D341Med (cell line): ENCODE measurements at regions not wholly inside any gene's neighbourhood (a gene's known extent, or its start where the extent isn't known, plus 50 kb on each side); places are given as distances from the start of the nearest gene placed in this dataset.
"Not testable (repeated sequence)": the region's sequence is repeated elsewhere in the genome, so short reads cannot be mapped to it uniquely, and the experiment has no call there.

Experiments
- DNase-seq: peaks from one replicate; pipeline ENCODE4 v3.0.0; 2012; ENCODE audit warnings: low spot score

- DNase-seq = no peak
Measured at GRCh38 chrX:7385131-7385530, 237.2 kb upstream of the PUDP start.

- no peak for DNase-seq
Measured at GRCh38 chrX:7378406-7378805, 230.5 kb upstream of the PUDP start.

GRCh38 chrX:7372825-7373525 lies 225.0 kb upstream of the PUDP start:
- DNase-seq = no peak

GRCh38 chrX:7362111-7362510 lies 214.2 kb upstream of the PUDP start:
- no peak for DNase-seq

- DNase-seq = no peak
Measured at GRCh38 chrX:7351926-7352325, 204.0 kb upstream of the PUDP start.

- DNase-seq = no peak
Measured at GRCh38 chrX:7347465-7347864, 199.5 kb upstream of the PUDP start.

GRCh38 chrX:7346021-7346420 lies 198.1 kb upstream of the PUDP start:
- no peak for DNase-seq

GRCh38 chrX:7343181-7343580 lies 195.2 kb upstream of the PUDP start:
- no peak for DNase-seq

- DNase-seq = not testable (repeated sequence)
Measured at GRCh38 chrX:7335816-7336362, 187.9 kb upstream of the PUDP start.

- no peak for DNase-seq
Measured at GRCh38 chrX:7334253-7334935, 186.4 kb upstream of the PUDP start.

- DNase-seq = no peak
Measured at GRCh38 chrX:7330971-7331746, 183.2 kb upstream of the PUDP start.

- DNase-seq = no peak
Measured at GRCh38 chrX:7330556-7330955, 182.6 kb upstream of the PUDP start.

- DNase-seq = no peak
Measured at GRCh38 chrX:7318661-7319060, 170.7 kb upstream of the PUDP start.

GRCh38 chrX:7318241-7318640 lies 170.3 kb upstream of the PUDP start:
- no peak for DNase-seq

GRCh38 chrX:7316887-7317286 lies 168.9 kb upstream of the PUDP start:
- no peak for DNase-seq

GRCh38 chrX:7316280-7316679 lies 168.3 kb upstream of the PUDP start:
- DNase-seq = no peak

- DNase-seq = no peak
Measured at GRCh38 chrX:7314425-7314824, 166.5 kb upstream of the PUDP start.

GRCh38 chrX:7307720-7308119 lies 159.8 kb upstream of the PUDP start:
- DNase-seq = no peak

- DNase-seq = no peak
Measured at GRCh38 chrX:7294483-7294882, 146.5 kb upstream of the PUDP start.

GRCh38 chrX:7286168-7286837 lies 138.3 kb upstream of the PUDP start:
- DNase-seq = no peak

GRCh38 chrX:7285765-7286164 lies 137.8 kb upstream of the PUDP start:
- no peak for DNase-seq

GRCh38 chrX:7283741-7284140 lies 135.8 kb upstream of the PUDP start:
- no peak for DNase-seq
